SU-DHL-6 (cell line): ENCODE measurements at regions not wholly inside any gene's neighbourhood (a gene's known extent, or its start where the extent isn't known, plus 50 kb on each side); places are given as distances from the start of the nearest gene placed in this dataset.

Experiments used
- CTCF ChIP-seq: fragments of 200-600 bp; sonication (generic); IDR thresholded peaks from one replicate; pipeline ENCODE4 v1.5.1; 2017; ENCODE audit warnings: antibody characterized with exemption, mild to moderate bottlenecking, low read length, moderate library complexity; ENCODE audit not compliant: insufficient read depth, poor library complexity, severe bottlenecking
- EZH2phosphoT487 ChIP-seq: fragments of 200-600 bp; sonication (generic), shearing (Covaris generic); conservative IDR thresholded peaks from 2 replicates; pipeline ENCODE4 v1.6.1; 2018; ENCODE audit warnings: mild to moderate bottlenecking, antibody characterized with exemption, low read length, moderate library complexity, mixed read lengths

- TF ChIP-seq CTCF (no peak), EZH2phosphoT487 (no peak)
Observed at GRCh38 chr5:4928409-4928808, 211.7 kb upstream of the ADAMTS16 start.
